Left cardiac atrium (tissue), 4 donors: ENCODE measurements at regions not wholly inside any gene's neighbourhood (a gene's known extent, or its start where the extent isn't known, plus 50 kb on each side); places are given as distances from the start of the nearest gene placed in this dataset.
"Not testable (repeated sequence)": the region's sequence is repeated elsewhere in the genome, so short reads cannot be mapped to it uniquely, and the experiment has no call there.

Source experiments
- ATAC-seq, 2 donors: fragments of 200-7000 bp; cut with Tn5 transposase; one replicate each; pipeline ENCODE4 v1.9.1; 2020; ENCODE audit warnings: mild to moderate bottlenecking in 2 of 2, moderate library complexity in 2 of 2
- DNase-seq: peaks from one replicate; pipeline ENCODE4 v3.0.0-alpha.2; 2020
- intact Hi-C, 2 donors: fragments of 100-400 bp; cut with DNase I; formaldehyde crosslinking; loops; one replicate each; pipeline versions ENCODE4 v1.14.1 to v1.15.1; 2022 to 2023
- donor health status: DM: no; HTN: yes; CAD: no.
- donor health status: DM: no; HTN: yes; CAD: no; lungs with severe emphysema.
- donor health status: DM: yes; HTN: yes; CAD: no.
- donor health status: Dilated cardiomyopathy.

GRCh38 chr18:30491815-30492551 is 550.6 kb downstream of the DSC3 start:
- no peak for DNase-seq
- intact Hi-C loops = no loop called here
- no peak for ATAC-seq

GRCh38 chr18:30489890-30490643 is 552.5 kb downstream of the DSC3 start:
- intact Hi-C loops = no loop called here
- no peak for DNase-seq
- ATAC-seq = no peak

- no peak for ATAC-seq
- DNase-seq = no peak
- intact Hi-C loops = no loop called here
These were observed 554.6 kb downstream of the DSC3 start for GRCh38 chr18:30487962-30488361.

GRCh38 chr18:30486856-30487255 is 555.7 kb downstream of the DSC3 start:
- ATAC-seq (no peak), DNase-seq (no peak)
- intact Hi-C loops = no loop called here

- DNase-seq (no peak), ATAC-seq (no peak)
- intact Hi-C loops = no loop called here
These were observed 557.5 kb downstream of the DSC3 start for GRCh38 chr18:30485078-30485477.

GRCh38 chr18:30481871-30482270 is 560.7 kb downstream of the DSC3 start:
- intact Hi-C loops = no loop called here
- no peak for DNase-seq
- ATAC-seq = no peak

GRCh38 chr18:30469091-30469490 is 573.5 kb downstream of the DSC3 start:
- DNase-seq (no peak), ATAC-seq (no peak)
- intact Hi-C loops = no loop called here

- intact Hi-C loops = no loop called here
- no peak for DNase-seq
- ATAC-seq = no peak
These were observed 577.4 kb downstream of the DSC3 start for GRCh38 chr18:30465096-30465495.

GRCh38 chr18:30457156-30457555 is 585.4 kb downstream of the DSC3 start:
- DNase-seq = no peak
- ATAC-seq = no peak
- intact Hi-C loops = no loop called here

GRCh38 chr18:30455741-30456140 is 586.8 kb downstream of the DSC3 start:
- ATAC-seq = no peak
- no peak for DNase-seq
- intact Hi-C loops = no loop called here

- ATAC-seq (no peak), DNase-seq (no peak)
- intact Hi-C loops = no loop called here
These were observed 587.6 kb downstream of the DSC3 start for GRCh38 chr18:30454920-30455319.

- intact Hi-C loops = no loop called here
- DNase-seq (no peak), ATAC-seq (no peak)
These were observed 590.6 kb downstream of the DSC3 start for GRCh38 chr18:30451981-30452380.

- intact Hi-C loops = no loop called here
- no peak for DNase-seq
- no peak for ATAC-seq
These were observed 591.6 kb downstream of the DSC3 start for GRCh38 chr18:30450927-30451326.

GRCh38 chr18:30446605-30447004 is 595.9 kb downstream of the DSC3 start:
- no peak for DNase-seq
- ATAC-seq = no peak
- intact Hi-C loops = no loop called here

- no peak for DNase-seq
- intact Hi-C loops = no loop called here
- ATAC-seq = no peak
These were observed 598.0 kb downstream of the DSC3 start for GRCh38 chr18:30444544-30444943.

GRCh38 chr18:30440351-30440750 is 602.2 kb downstream of the DSC3 start:
- intact Hi-C loops = no loop called here
- DNase-seq (no peak), ATAC-seq (no peak)

GRCh38 chr18:30439174-30439573 is 603.4 kb downstream of the DSC3 start:
- intact Hi-C loops = no loop called here
- ATAC-seq (no peak), DNase-seq (no peak)

GRCh38 chr18:30432349-30432748 is 610.2 kb downstream of the DSC3 start:
- no peak for ATAC-seq
- intact Hi-C loops = no loop called here

GRCh38 chr18:30419399-30419798 is 623.1 kb downstream of the DSC3 start:
- intact Hi-C loops, ATAC-seq, DNase-seq: not testable (repeated sequence)

More at GRCh38 chr18:30432349-30432748, 610.2 kb downstream of the DSC3 start:
- no peak for DNase-seq

GRCh38 chr18:30415903-30416302 is 626.6 kb downstream of the DSC3 start:
- intact Hi-C loops = no loop called here
- no peak for DNase-seq
- ATAC-seq = no peak

- intact Hi-C loops = no loop called here
- ATAC-seq (no peak), DNase-seq (no peak)
These were observed 633.4 kb downstream of the DSC3 start for GRCh38 chr18:30409120-30409519.
